ENCODE measurements at regions not wholly inside any gene's neighbourhood (a gene's known extent, or its start where the extent isn't known, plus 50 kb on each side); places are given as distances from the start of the nearest gene placed in this dataset.

DNA sequence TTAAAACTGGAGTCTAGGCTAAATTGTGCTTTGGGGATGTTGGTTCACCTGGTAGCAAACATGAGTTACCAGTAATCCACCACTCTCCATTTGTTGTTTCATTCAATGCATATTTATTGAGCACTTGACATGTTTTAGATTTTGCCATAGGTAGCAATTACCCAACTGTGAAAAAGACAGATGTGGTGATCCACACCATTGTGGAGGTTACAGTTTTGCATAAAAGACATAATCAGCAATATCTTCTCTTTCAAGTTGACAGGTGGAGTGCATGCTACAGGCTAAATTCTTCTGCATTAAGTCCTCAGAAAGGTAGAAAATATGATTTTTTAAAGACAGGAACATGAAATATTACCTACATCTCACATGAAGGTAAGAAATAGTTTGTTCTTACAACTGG, 143.0 kb upstream of the TSHZ2 start:
- no peaks in the 10 kb centered on the region for H3K36me3 Mint-ChIP-seq
- Histone ChIP-seq H2AFZ (ENCODE audit: insufficient read depth, low read depth, low read length, poor library complexity, severe bottlenecking) (no peak overlapping the region), H3K9me3 (replicated peaks in 1 of 2; ENCODE audit: control insufficient read depth in 1 of 2, insufficient read depth in 1 of 2, low read length in 2 of 2) (peaks cover 0 to 3% of the 10 kb centered on the region in 2 donors), H3K27me3 (ENCODE audit: control insufficient read depth in 2 of 2, insufficient read depth in 2 of 2, low read length in 2 of 2) (no peaks in the 10 kb centered on the region), H3K79me2 (ENCODE audit: insufficient read depth, low read length) (no peaks in the 10 kb centered on the region), H4K20me1 (ENCODE audit: insufficient read depth, low read length) (no peaks in the 10 kb centered on the region), H3K27ac (ENCODE audit: low read depth in 1 of 2, low read length in 2 of 2) (no peak overlapping the region), H3K4me2 (replicated peaks; ENCODE audit: extremely low read depth, low read length, poor library complexity, severe bottlenecking) (no peak overlapping the region), H3K4me3 (replicated peaks in 1 of 3; ENCODE audit: low read depth in 2 of 3, low read length in 3 of 3) (no peak overlapping the region), H3K4me1 (ENCODE audit: control insufficient read depth in 1 of 2, insufficient read depth in 2 of 2, low read length in 2 of 2) (no peaks in the 10 kb centered on the region), H3K9ac (ENCODE audit: insufficient read depth, low read length, poor library complexity, severe bottlenecking) (no peak overlapping the region), H3K36me3 (replicated peaks in 1 of 2; ENCODE audit: control insufficient read depth in 1 of 2, insufficient read depth in 2 of 2, low read length in 2 of 2) (no peaks in the 10 kb centered on the region)
- no peak for DNase-seq
- no peaks in the 10 kb centered on the region for H3K4me1 Mint-ChIP-seq
- peaks cover 0 to under 1% (median 0%) of the 10 kb centered on the region in 3 donors for H3K27me3 Mint-ChIP-seq (ENCODE audit: low read depth in 3 of 3)
- H3K27ac Mint-ChIP-seq = no peak overlapping the region
- H3K4me3 Mint-ChIP-seq = no peak overlapping the region
- H3K9me3 Mint-ChIP-seq = peaks cover 4 to 11% (median 4%) of the 10 kb centered on the region in 7 donors
- TF ChIP-seq, protein P1, sequence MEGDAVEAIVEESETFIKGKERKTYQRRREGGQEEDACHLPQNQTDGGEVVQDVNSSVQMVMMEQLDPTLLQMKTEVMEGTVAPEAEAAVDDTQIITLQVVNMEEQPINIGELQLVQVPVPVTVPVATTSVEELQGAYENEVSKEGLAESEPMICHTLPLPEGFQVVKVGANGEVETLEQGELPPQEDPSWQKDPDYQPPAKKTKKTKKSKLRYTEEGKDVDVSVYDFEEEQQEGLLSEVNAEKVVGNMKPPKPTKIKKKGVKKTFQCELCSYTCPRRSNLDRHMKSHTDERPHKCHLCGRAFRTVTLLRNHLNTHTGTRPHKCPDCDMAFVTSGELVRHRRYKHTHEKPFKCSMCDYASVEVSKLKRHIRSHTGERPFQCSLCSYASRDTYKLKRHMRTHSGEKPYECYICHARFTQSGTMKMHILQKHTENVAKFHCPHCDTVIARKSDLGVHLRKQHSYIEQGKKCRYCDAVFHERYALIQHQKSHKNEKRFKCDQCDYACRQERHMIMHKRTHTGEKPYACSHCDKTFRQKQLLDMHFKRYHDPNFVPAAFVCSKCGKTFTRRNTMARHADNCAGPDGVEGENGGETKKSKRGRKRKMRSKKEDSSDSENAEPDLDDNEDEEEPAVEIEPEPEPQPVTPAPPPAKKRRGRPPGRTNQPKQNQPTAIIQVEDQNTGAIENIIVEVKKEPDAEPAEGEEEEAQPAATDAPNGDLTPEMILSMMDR (IDR thresholded peaks at IDR 0.05) = no peak
- intact Hi-C loops (cut with micrococcal nuclease) = no loop called here

DNA sequence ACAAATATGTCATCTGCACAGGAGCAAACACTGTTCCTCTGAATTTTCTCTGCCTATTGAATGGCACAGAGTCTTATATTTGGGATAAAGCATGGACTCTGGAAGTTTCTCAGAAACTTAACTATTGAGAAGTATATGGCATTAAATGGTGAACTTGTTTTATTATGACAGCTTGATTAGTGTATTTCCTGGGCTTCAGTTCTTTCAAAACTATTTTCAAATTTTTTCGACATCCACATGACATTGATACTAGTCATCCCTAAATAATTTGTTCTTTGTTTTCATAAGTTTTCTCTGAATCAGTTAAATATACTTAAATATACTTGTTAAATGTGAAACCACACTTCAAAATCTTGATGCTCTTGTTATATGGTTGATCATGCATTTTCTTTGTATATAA, 144.0 kb upstream of the TSHZ2 start:
- no CpG with 5 or more reads among the region's 1 CpG for WGBS (ENCODE audit: insufficient coverage)
- Histone ChIP-seq H2AFZ (ENCODE audit: insufficient read depth, low read depth, low read length, poor library complexity, severe bottlenecking) (no peak overlapping the region), H3K27me3 (ENCODE audit: control insufficient read depth in 2 of 2, insufficient read depth in 2 of 2, low read length in 2 of 2) (no peaks in the 10 kb centered on the region), H3K27ac (ENCODE audit: low read depth in 1 of 2, low read length in 2 of 2) (no peak overlapping the region), H4K20me1 (ENCODE audit: insufficient read depth, low read length) (no peaks in the 10 kb centered on the region), H3K4me1 (ENCODE audit: control insufficient read depth in 1 of 2, insufficient read depth in 2 of 2, low read length in 2 of 2) (no peaks in the 10 kb centered on the region), H3K36me3 (replicated peaks in 1 of 2; ENCODE audit: control insufficient read depth in 1 of 2, insufficient read depth in 2 of 2, low read length in 2 of 2) (no peaks in the 10 kb centered on the region), H3K9ac (ENCODE audit: insufficient read depth, low read length, poor library complexity, severe bottlenecking) (no peak overlapping the region), H3K4me3 (replicated peaks in 1 of 3; ENCODE audit: low read depth in 2 of 3, low read length in 3 of 3) (no peak overlapping the region), H3K9me3 (replicated peaks in 1 of 2; ENCODE audit: control insufficient read depth in 1 of 2, insufficient read depth in 1 of 2, low read length in 2 of 2) (peaks cover 0 to 3% of the 10 kb centered on the region in 2 donors), H3K79me2 (ENCODE audit: insufficient read depth, low read length) (no peaks in the 10 kb centered on the region), H3K4me2 (replicated peaks; ENCODE audit: extremely low read depth, low read length, poor library complexity, severe bottlenecking) (no peak overlapping the region)
- TF ChIP-seq, protein P1 (IDR thresholded peaks at IDR 0.05) = no peak
- intact Hi-C loops (cut with micrococcal nuclease) = no loop called here
- Mint-ChIP-seq H3K4me1 (no peaks in the 10 kb centered on the region), H3K27me3 (ENCODE audit: low read depth in 3 of 3) (no peaks in the 10 kb centered on the region), H3K36me3 (no peaks in the 10 kb centered on the region), H3K9me3 (peaks cover 3 to 10% (median 4%) of the 10 kb centered on the region in 7 donors), H3K4me3 (no peak overlapping the region), H3K27ac (no peak overlapping the region)
- DNase-seq = no peak

Measured in CD14-positive monocyte (primary cell).